ENCODE measurements at regions not wholly inside any gene's neighbourhood (a gene's known extent, or its start where the extent isn't known, plus 50 kb on each side); places are given as distances from the start of the nearest gene placed in this dataset.
"Not testable (repeated sequence)": the region's sequence is repeated elsewhere in the genome, so short reads cannot be mapped to it uniquely, and the experiment has no call there.

GRCh38 chr13:73536865-73537264, 478.1 kb downstream of the KLF5 start:
- no peak for DNase-seq

GRCh38 chr13:73535341-73535740, 476.5 kb downstream of the KLF5 start:
- DNase-seq = no peak

- no peak for DNase-seq
Measured at GRCh38 chr13:73532987-73533510, 474.2 kb downstream of the KLF5 start.

- no peak for DNase-seq
Measured at GRCh38 chr13:73532582-73532981, 473.8 kb downstream of the KLF5 start.

- DNase-seq = no peak
Measured at GRCh38 chr13:73531014-73531413, 472.2 kb downstream of the KLF5 start.

GRCh38 chr13:73522937-73523336, 464.1 kb downstream of the KLF5 start:
- no peak for DNase-seq

- no peak for DNase-seq
Measured at GRCh38 chr13:73521985-73522524, 463.2 kb downstream of the KLF5 start.

GRCh38 chr13:73521290-73521624, 462.5 kb downstream of the KLF5 start:
- DNase-seq = no peak

GRCh38 chr13:73520566-73521289, 461.9 kb downstream of the KLF5 start:
- no peak for DNase-seq

GRCh38 chr13:73520135-73520534, 461.3 kb downstream of the KLF5 start:
- not testable (repeated sequence) for DNase-seq

GRCh38 chr13:73519396-73520116, 460.8 kb downstream of the KLF5 start:
- DNase-seq = no peak

GRCh38 chr13:73517766-73518165, 459.0 kb downstream of the KLF5 start:
- DNase-seq = no peak

GRCh38 chr13:73516731-73517130, 457.9 kb downstream of the KLF5 start:
- no peak for DNase-seq

GRCh38 chr13:73514208-73514607, 455.4 kb downstream of the KLF5 start:
- DNase-seq = no peak

- DNase-seq = no peak
Measured at GRCh38 chr13:73513751-73514150, 454.9 kb downstream of the KLF5 start.

- DNase-seq = no peak
Measured at GRCh38 chr13:73508841-73509240, 450.0 kb downstream of the KLF5 start.

GRCh38 chr13:73505376-73505890, 446.6 kb downstream of the KLF5 start:
- DNase-seq = no peak

- DNase-seq = no peak
Measured at GRCh38 chr13:73499695-73500094, 440.9 kb downstream of the KLF5 start.

- no peak for DNase-seq
Measured at GRCh38 chr13:73497430-73497829, 438.6 kb downstream of the KLF5 start.

- DNase-seq = no peak
Measured at GRCh38 chr13:73496711-73497110, 437.9 kb downstream of the KLF5 start.

- no peak for DNase-seq
Measured at GRCh38 chr13:73492811-73493210, 434.0 kb downstream of the KLF5 start.

- no peak for DNase-seq
Measured at GRCh38 chr13:73482556-73482955, 423.8 kb downstream of the KLF5 start.

GRCh38 chr13:73481886-73482445, 423.2 kb downstream of the KLF5 start:
- no peak for DNase-seq
